ENCODE measurements at regions not wholly inside any gene's neighbourhood (a gene's known extent, or its start where the extent isn't known, plus 50 kb on each side); places are given as distances from the start of the nearest gene placed in this dataset.

- TF ChIP-seq ARNT (IDR thresholded peaks at IDR 0.05), result no peak
- TF ChIP-seq PKNOX1 (IDR thresholded peaks at IDR 0.05), result no peak
Observed at GRCh38 chr12:75819512-75819911, 212.1 kb downstream of the PHLDA1 start.
